ENCODE measurements at regions not wholly inside any gene's neighbourhood (a gene's known extent, or its start where the extent isn't known, plus 50 kb on each side); places are given as distances from the start of the nearest gene placed in this dataset.

- no peak overlapping the region for H3K4me3 ChIP-seq (ENCODE audit: low read depth, low read length)
- TF ChIP-seq CTCF (IDR thresholded peaks at IDR 0.05; ENCODE audit: low read depth, low read length, missing control alignments), result no peak
- no peak for DNase-seq (ENCODE audit: low read depth)
Measured at GRCh38 chr2:144939590-144939989, 419.7 kb upstream of the ZEB2 start.

GRCh38 chr2:144937910-144938709 lies 418.2 kb upstream of the ZEB2 start:
- no peak for TF ChIP-seq CTCF (IDR thresholded peaks at IDR 0.05; ENCODE audit: low read depth, low read length, missing control alignments)
- DNase-seq (ENCODE audit: low read depth), result no peak
- H3K4me3 ChIP-seq (ENCODE audit: low read depth, low read length), result no peak overlapping the region

GRCh38 chr2:144937066-144937465 lies 417.1 kb upstream of the ZEB2 start:
- no peak for DNase-seq (ENCODE audit: low read depth)
- no peak for TF ChIP-seq CTCF (IDR thresholded peaks at IDR 0.05; ENCODE audit: low read depth, low read length, missing control alignments)
- H3K4me3 ChIP-seq (ENCODE audit: low read depth, low read length), result no peak overlapping the region

GRCh38 chr2:144936442-144936841 lies 416.5 kb upstream of the ZEB2 start:
- no peak overlapping the region for H3K4me3 ChIP-seq (ENCODE audit: low read depth, low read length)
- TF ChIP-seq CTCF (IDR thresholded peaks at IDR 0.05; ENCODE audit: low read depth, low read length, missing control alignments), result no peak
- DNase-seq (ENCODE audit: low read depth), result no peak

- TF ChIP-seq CTCF (IDR thresholded peaks at IDR 0.05; ENCODE audit: low read depth, low read length, missing control alignments), result no peak
- DNase-seq (ENCODE audit: low read depth), result no peak
- H3K4me3 ChIP-seq (ENCODE audit: low read depth, low read length), result no peak overlapping the region
Measured at GRCh38 chr2:144935736-144936135, 415.8 kb upstream of the ZEB2 start.

GRCh38 chr2:144935191-144935590 lies 415.3 kb upstream of the ZEB2 start:
- H3K4me3 ChIP-seq (ENCODE audit: low read depth, low read length), result no peak overlapping the region
- no peak for TF ChIP-seq CTCF (IDR thresholded peaks at IDR 0.05; ENCODE audit: low read depth, low read length, missing control alignments)
- DNase-seq (ENCODE audit: low read depth), result no peak

GRCh38 chr2:144931960-144932359 lies 412.0 kb upstream of the ZEB2 start:
- no peak for TF ChIP-seq CTCF (IDR thresholded peaks at IDR 0.05; ENCODE audit: low read depth, low read length, missing control alignments)
- no peak overlapping the region for H3K4me3 ChIP-seq (ENCODE audit: low read depth, low read length)
- DNase-seq (ENCODE audit: low read depth), result no peak

Data from GM12864 (cell line).